CD14-positive monocyte (primary cell): ENCODE measurements at regions not wholly inside any gene's neighbourhood (a gene's known extent, or its start where the extent isn't known, plus 50 kb on each side); places are given as distances from the start of the nearest gene placed in this dataset.

ENCODE experiments used
- DNase-seq, 3 donors: peaks; one replicate each; pipeline ENCODE4 v3.0.0-alpha.2; 2011 to 2022
- H2AFZ ChIP-seq: 2 replicates; pipeline ENCODE4 v1.6.0; 2012; ENCODE audit warnings: mild to moderate bottlenecking, low read depth, low read length, inconsistent platforms; ENCODE audit not compliant: insufficient read depth, poor library complexity, severe bottlenecking
- H3K27ac ChIP-seq, 2 donors: 1 replicate in 1 of 2; 2 replicates in 1 of 2; pipeline ENCODE4 v1.5.1; 2012 to 2013; ENCODE audit warnings: low read length in 2 of 2, control low read depth in 1 of 2, inconsistent platforms in 1 of 2, low read depth in 1 of 2, mild to moderate bottlenecking in 1 of 2
- H3K27me3 ChIP-seq, 2 donors: one replicate each; pipeline versions ENCODE4 v1.6.0 to v1.6.1; 2011 to 2013; ENCODE audit warnings: low read length in 2 of 2; ENCODE audit not compliant: control insufficient read depth in 2 of 2, insufficient read depth in 2 of 2
- H3K36me3 ChIP-seq, 2 donors: replicated peaks in 1 of 2; 1 replicate in 1 of 2; 2 replicates in 1 of 2; pipeline versions ENCODE4 v1.5.1 to v1.6.1; 2012 to 2013; ENCODE audit warnings: low read length in 2 of 2, control low read depth in 1 of 2, inconsistent platforms in 1 of 2, mild to moderate bottlenecking in 1 of 2; ENCODE audit not compliant: insufficient read depth in 2 of 2, control insufficient read depth in 1 of 2
- H3K4me1 ChIP-seq, 2 donors: 1 replicate in 1 of 2; 2 replicates in 1 of 2; pipeline versions ENCODE4 v1.5.1 to v1.6.1; 2012 to 2013; ENCODE audit warnings: low read length in 2 of 2, control low read depth in 1 of 2, inconsistent platforms in 1 of 2, mild to moderate bottlenecking in 1 of 2, moderate library complexity in 1 of 2; ENCODE audit not compliant: insufficient read depth in 2 of 2, control insufficient read depth in 1 of 2
- H3K4me2 ChIP-seq: replicated peaks from 2 replicates; pipeline ENCODE3; 2012; ENCODE audit warnings: low read length, moderate library complexity, mild to moderate bottlenecking; ENCODE audit not compliant: poor library complexity, severe bottlenecking; ENCODE audit errors: extremely low read depth
- H3K4me3 ChIP-seq, 3 experiments: fragments of 200-600 bp in 1 of 3; sonication (generic) in 1 of 3; replicated peaks in 1 of 3; 1 replicate in 2 of 3; 2 replicates in 1 of 3; pipeline ENCODE4 v1.5.1; 2011 to 2013; ENCODE audit warnings: low read length in 3 of 3, mild to moderate bottlenecking in 3 of 3, control low read depth in 2 of 3, low read depth in 2 of 3, inconsistent platforms in 1 of 3, moderate library complexity in 1 of 3
- H3K79me2 ChIP-seq: 2 replicates; pipeline ENCODE4 v1.6.0; 2012; ENCODE audit warnings: mild to moderate bottlenecking, control low read depth, inconsistent platforms, low read length, moderate library complexity; ENCODE audit not compliant: insufficient read depth
- H3K9ac ChIP-seq: 2 replicates; pipeline ENCODE4 v1.6.0; 2017; ENCODE audit warnings: low read length, mild to moderate bottlenecking; ENCODE audit not compliant: insufficient read depth, poor library complexity, severe bottlenecking
- H3K9me3 ChIP-seq, 2 donors: replicated peaks in 1 of 2; 1 replicate in 1 of 2; 2 replicates in 1 of 2; pipeline versions ENCODE4 v1.5.1 to v1.6.1; 2012 to 2013; ENCODE audit warnings: low read length in 2 of 2, control low read depth in 1 of 2; ENCODE audit not compliant: control insufficient read depth in 1 of 2, insufficient read depth in 1 of 2
- H4K20me1 ChIP-seq: 2 replicates; pipeline ENCODE4 v1.6.0; 2012; ENCODE audit warnings: mild to moderate bottlenecking, low read length, control low read depth, moderate library complexity; ENCODE audit not compliant: insufficient read depth
- H3K27ac Mint-ChIP-seq, 7 donors: one replicate each; pipeline ENCODE4 v1.8.0; 2020; ENCODE audit warnings: mild to moderate bottlenecking in 7 of 7, mixed read lengths in 7 of 7, moderate library complexity in 6 of 7, inconsistent platforms in 2 of 7
- H3K27me3 Mint-ChIP-seq, 3 donors: one replicate each; pipeline ENCODE4 v1.8.0; 2021 to 2022; ENCODE audit warnings: low read depth in 3 of 3, mild to moderate bottlenecking in 3 of 3, mixed read lengths in 3 of 3, moderate library complexity in 3 of 3, inconsistent platforms in 1 of 3
- H3K36me3 Mint-ChIP-seq, 2 donors: one replicate each; pipeline ENCODE4 v1.8.0; 2020; ENCODE audit warnings: mixed read lengths in 2 of 2, inconsistent platforms in 1 of 2, mild to moderate bottlenecking in 1 of 2
- H3K4me1 Mint-ChIP-seq: one replicate; pipeline ENCODE4 v1.8.0; 2020; ENCODE audit warnings: mild to moderate bottlenecking, mixed read lengths
- H3K4me3 Mint-ChIP-seq, 2 donors: one replicate each; pipeline ENCODE4 v1.8.0; 2020; ENCODE audit warnings: mild to moderate bottlenecking in 2 of 2, mixed read lengths in 2 of 2, moderate library complexity in 1 of 2
- H3K9me3 Mint-ChIP-seq, 7 donors: one replicate each; pipeline ENCODE4 v1.8.0; 2020 to 2022; ENCODE audit warnings: mixed read lengths in 7 of 7, mild to moderate bottlenecking in 6 of 7, moderate library complexity in 6 of 7, inconsistent platforms in 2 of 7
- WGBS: methylation state at CpG from one replicate; pipeline ENCODE4 v1.1.5; 2013; ENCODE audit warnings: missing lambda C conversion rate; ENCODE audit not compliant: insufficient coverage; 5-methylcytosine and 5-hydroxymethylcytosine counted together
- intact Hi-C, 2 donors: fragments of 100-400 bp; cut with micrococcal nuclease; formaldehyde crosslinking; loops; one replicate each; pipeline versions ENCODE4 v1.15.0 to v1.15.1; 2023
- TF ChIP-seq, protein P1 (sequence below): fragments of 200-600 bp; IDR thresholded peaks from one replicate; pipeline ENCODE4 v1.8.0; 2022; ENCODE audit warnings: antibody characterized with exemption, mild to moderate bottlenecking

DNA sequence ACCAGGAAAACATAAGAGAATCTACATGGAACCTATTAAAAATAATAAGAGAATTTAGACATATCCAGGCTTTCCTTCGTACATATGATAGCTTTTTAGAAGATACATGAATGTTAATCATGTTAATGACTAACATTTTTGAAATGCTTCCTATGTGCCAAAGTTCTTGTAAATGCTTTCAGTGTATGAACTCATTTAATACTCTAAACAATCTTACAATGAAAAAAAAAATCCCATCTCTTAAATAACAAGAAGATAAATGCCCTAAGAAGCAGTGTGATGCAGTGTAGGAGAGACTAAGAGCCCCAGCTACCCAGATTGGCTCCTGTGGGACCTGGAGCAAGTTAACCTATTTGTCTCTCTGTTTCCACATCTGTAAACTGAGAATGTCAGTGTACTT, 220.4 kb upstream of the MYOCD start:
- Mint-ChIP-seq H3K4me3 (no peak overlapping the region), H3K9me3 (peaks cover 0 to 10% (median 3%) of the 10 kb centered on the region in 7 donors), H3K27ac (no peak overlapping the region), H3K36me3 (no peaks in the 10 kb centered on the region), H3K4me1 (no peaks in the 10 kb centered on the region), H3K27me3 (no peaks in the 10 kb centered on the region)
- no peak overlapping the region for H3K4me2 ChIP-seq
- H3K9me3 ChIP-seq: no peaks in the 10 kb centered on the region
- DNase-seq: no peak
- no peak overlapping the region for H2AFZ ChIP-seq
- no peaks in the 10 kb centered on the region for H4K20me1 ChIP-seq
- no peaks in the 10 kb centered on the region for H3K27me3 ChIP-seq
- TF ChIP-seq, protein P1, sequence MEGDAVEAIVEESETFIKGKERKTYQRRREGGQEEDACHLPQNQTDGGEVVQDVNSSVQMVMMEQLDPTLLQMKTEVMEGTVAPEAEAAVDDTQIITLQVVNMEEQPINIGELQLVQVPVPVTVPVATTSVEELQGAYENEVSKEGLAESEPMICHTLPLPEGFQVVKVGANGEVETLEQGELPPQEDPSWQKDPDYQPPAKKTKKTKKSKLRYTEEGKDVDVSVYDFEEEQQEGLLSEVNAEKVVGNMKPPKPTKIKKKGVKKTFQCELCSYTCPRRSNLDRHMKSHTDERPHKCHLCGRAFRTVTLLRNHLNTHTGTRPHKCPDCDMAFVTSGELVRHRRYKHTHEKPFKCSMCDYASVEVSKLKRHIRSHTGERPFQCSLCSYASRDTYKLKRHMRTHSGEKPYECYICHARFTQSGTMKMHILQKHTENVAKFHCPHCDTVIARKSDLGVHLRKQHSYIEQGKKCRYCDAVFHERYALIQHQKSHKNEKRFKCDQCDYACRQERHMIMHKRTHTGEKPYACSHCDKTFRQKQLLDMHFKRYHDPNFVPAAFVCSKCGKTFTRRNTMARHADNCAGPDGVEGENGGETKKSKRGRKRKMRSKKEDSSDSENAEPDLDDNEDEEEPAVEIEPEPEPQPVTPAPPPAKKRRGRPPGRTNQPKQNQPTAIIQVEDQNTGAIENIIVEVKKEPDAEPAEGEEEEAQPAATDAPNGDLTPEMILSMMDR: no peak
- H3K4me3 ChIP-seq: no peak overlapping the region
- no peak overlapping the region for H3K27ac ChIP-seq
- WGBS: no CpG with 5 or more reads among the region's 1 CpG
- no peaks in the 10 kb centered on the region for H3K79me2 ChIP-seq
- no peak overlapping the region for H3K9ac ChIP-seq
- H3K4me1 ChIP-seq: no peaks in the 10 kb centered on the region
- intact Hi-C loops: no loop called here
- H3K36me3 ChIP-seq: no peaks in the 10 kb centered on the region

DNA sequence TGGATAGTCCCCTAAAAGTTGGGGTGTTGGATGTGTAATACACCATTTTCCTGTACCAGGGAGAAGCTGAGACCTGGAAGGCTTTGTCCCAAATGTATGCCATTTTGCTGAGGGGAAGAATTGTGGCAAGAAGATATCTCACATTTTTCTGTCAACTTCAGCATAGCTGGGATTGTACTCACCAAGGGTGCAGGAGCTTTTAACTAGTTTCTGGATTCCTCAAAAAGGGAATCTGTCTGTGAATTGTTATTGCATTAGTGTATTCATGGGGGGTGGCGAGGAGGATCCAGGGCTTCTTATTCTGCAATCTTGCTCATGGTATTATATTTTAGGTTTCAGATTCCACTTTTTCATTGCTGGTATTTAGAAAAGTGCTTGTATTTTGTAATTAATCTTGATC, 208.2 kb upstream of the MYOCD start:
- intact Hi-C loops: no loop called here
- Mint-ChIP-seq H3K4me3 (no peak overlapping the region), H3K27ac (no peak overlapping the region), H3K36me3 (no peaks in the 10 kb centered on the region), H3K27me3 (peaks cover 0 to 1% (median 0%) of the 10 kb centered on the region in 3 donors), H3K4me1 (no peaks in the 10 kb centered on the region), H3K9me3 (peaks cover 4 to 11% (median 8%) of the 10 kb centered on the region in 7 donors)
- Histone ChIP-seq H2AFZ (no peak overlapping the region), H3K36me3 (no peaks in the 10 kb centered on the region), H3K9ac (no peak overlapping the region), H3K4me1 (no peaks in the 10 kb centered on the region), H3K4me2 (no peak overlapping the region), H3K27ac (no peak overlapping the region), H3K9me3 (peaks cover 5 to 18% of the 10 kb centered on the region in 2 donors), H4K20me1 (no peaks in the 10 kb centered on the region), H3K79me2 (no peaks in the 10 kb centered on the region), H3K4me3 (no peak overlapping the region), H3K27me3 (no peaks in the 10 kb centered on the region)
- TF ChIP-seq, protein P1: no peak
- no peak for DNase-seq
- no CpG with 5 or more reads among the region's 1 CpG for WGBS
